Progenitor cell of endocrine pancreas (in vitro differentiated cells): ENCODE measurements at regions not wholly inside any gene's neighbourhood (a gene's known extent, or its start where the extent isn't known, plus 50 kb on each side); places are given as distances from the start of the nearest gene placed in this dataset.

Experiments
- DNase-seq: peaks from one replicate; pipeline ENCODE4 v3.0.0; 2021; ENCODE audit warnings: low spot score; ENCODE audit not compliant: unreplicated experiment
- H3K27ac Mint-ChIP-seq: 2 replicates; pipeline ENCODE4 v1.8.0; 2021; ENCODE audit warnings: mild to moderate bottlenecking, moderate library complexity, mixed read lengths
- H3K27me3 Mint-ChIP-seq: 2 replicates; pipeline ENCODE4 v1.8.0; 2021; ENCODE audit warnings: mixed read lengths
- H3K36me3 Mint-ChIP-seq: 2 replicates; pipeline ENCODE4 v1.8.0; 2022; ENCODE audit warnings: mixed read lengths; ENCODE audit not compliant: insufficient read depth
- H3K4me1 Mint-ChIP-seq: 2 replicates; pipeline ENCODE4 v1.8.0; 2021; ENCODE audit warnings: low read depth, mixed read lengths
- H3K4me3 Mint-ChIP-seq: 2 replicates; pipeline ENCODE4 v1.8.0; 2021; ENCODE audit warnings: low read depth, mild to moderate bottlenecking, moderate library complexity, mixed read lengths
- H3K9me3 Mint-ChIP-seq: 2 replicates; pipeline ENCODE4 v1.8.0; 2021; ENCODE audit warnings: low read depth, mixed read lengths
- CTCF ChIP-seq: fragments of 200-600 bp; sonication (generic); IDR thresholded peaks from one replicate; pipeline ENCODE4 v1.5.0; 2021; ENCODE audit warnings: antibody characterized with exemption, mild to moderate bottlenecking; ENCODE audit not compliant: unreplicated experiment

GRCh38 chr4:31645236-31645635 lies 925.1 kb downstream of the PCDH7 start:
- H3K4me3 Mint-ChIP-seq = no peak overlapping the region
- no peak overlapping the region for H3K27ac Mint-ChIP-seq
- no peak for DNase-seq
- no peak for TF ChIP-seq CTCF
- H3K27me3 Mint-ChIP-seq = no peaks in the 10 kb centered on the region
- no peaks in the 10 kb centered on the region for H3K36me3 Mint-ChIP-seq
- H3K4me1 Mint-ChIP-seq = no peaks in the 10 kb centered on the region
- no peaks in the 10 kb centered on the region for H3K9me3 Mint-ChIP-seq

GRCh38 chr4:31647786-31648185 lies 927.6 kb downstream of the PCDH7 start:
- Mint-ChIP-seq H3K9me3 (peaks cover 4% of the 10 kb centered on the region), H3K4me1 (peaks cover 7% of the 10 kb centered on the region), H3K36me3 (peaks cover 3% of the 10 kb centered on the region), H3K27ac (no peak overlapping the region), H3K4me3 (no peak overlapping the region), H3K27me3 (no peaks in the 10 kb centered on the region)
- no peak for DNase-seq
- TF ChIP-seq CTCF = no peak

- Mint-ChIP-seq H3K27ac (no peak overlapping the region), H3K9me3 (peaks cover 8% of the 10 kb centered on the region), H3K27me3 (no peaks in the 10 kb centered on the region), H3K4me1 (peaks cover 7% of the 10 kb centered on the region), H3K4me3 (no peak overlapping the region), H3K36me3 (peaks cover 3% of the 10 kb centered on the region)
- DNase-seq = no peak
- no peak for TF ChIP-seq CTCF
Observed at GRCh38 chr4:31649878-31650277, 929.7 kb downstream of the PCDH7 start.

- Mint-ChIP-seq H3K27ac (peak overlapping the region; percentile 41), H3K4me1 (peaks cover 7% of the 10 kb centered on the region), H3K9me3 (peaks cover 8% of the 10 kb centered on the region), H3K4me3 (no peak overlapping the region), H3K36me3 (peaks cover 3% of the 10 kb centered on the region), H3K27me3 (no peaks in the 10 kb centered on the region)
- DNase-seq = no peak
- TF ChIP-seq CTCF = no peak
Observed at GRCh38 chr4:31651541-31651940, 931.4 kb downstream of the PCDH7 start.

GRCh38 chr4:31655328-31655727 lies 935.2 kb downstream of the PCDH7 start:
- Mint-ChIP-seq H3K27me3 (no peaks in the 10 kb centered on the region), H3K4me3 (no peak overlapping the region), H3K27ac (no peak overlapping the region), H3K4me1 (peaks cover 7% of the 10 kb centered on the region), H3K36me3 (peaks cover 3% of the 10 kb centered on the region), H3K9me3 (peaks cover 11% of the 10 kb centered on the region)
- no peak for DNase-seq
- no peak for TF ChIP-seq CTCF
